PC-3 (cell line): ENCODE measurements at regions not wholly inside any gene's neighbourhood (a gene's known extent, or its start where the extent isn't known, plus 50 kb on each side); places are given as distances from the start of the nearest gene placed in this dataset.

Source experiments
- CTCF ChIP-seq: fragments of 300-600 bp; sonication (generic); conservative IDR thresholded peaks from 2 replicates; pipeline ENCODE4 v1.5.1; 2017; ENCODE audit warnings: antibody characterized with exemption, low read depth, mild to moderate bottlenecking, low read length
- EZH2 ChIP-seq: fragments of 300-600 bp; sonication (generic); IDR thresholded peaks from one replicate; pipeline ENCODE4 v1.6.1; 2017; ENCODE audit warnings: antibody characterized with exemption, mild to moderate bottlenecking, low read length; ENCODE audit not compliant: unreplicated experiment

DNA sequence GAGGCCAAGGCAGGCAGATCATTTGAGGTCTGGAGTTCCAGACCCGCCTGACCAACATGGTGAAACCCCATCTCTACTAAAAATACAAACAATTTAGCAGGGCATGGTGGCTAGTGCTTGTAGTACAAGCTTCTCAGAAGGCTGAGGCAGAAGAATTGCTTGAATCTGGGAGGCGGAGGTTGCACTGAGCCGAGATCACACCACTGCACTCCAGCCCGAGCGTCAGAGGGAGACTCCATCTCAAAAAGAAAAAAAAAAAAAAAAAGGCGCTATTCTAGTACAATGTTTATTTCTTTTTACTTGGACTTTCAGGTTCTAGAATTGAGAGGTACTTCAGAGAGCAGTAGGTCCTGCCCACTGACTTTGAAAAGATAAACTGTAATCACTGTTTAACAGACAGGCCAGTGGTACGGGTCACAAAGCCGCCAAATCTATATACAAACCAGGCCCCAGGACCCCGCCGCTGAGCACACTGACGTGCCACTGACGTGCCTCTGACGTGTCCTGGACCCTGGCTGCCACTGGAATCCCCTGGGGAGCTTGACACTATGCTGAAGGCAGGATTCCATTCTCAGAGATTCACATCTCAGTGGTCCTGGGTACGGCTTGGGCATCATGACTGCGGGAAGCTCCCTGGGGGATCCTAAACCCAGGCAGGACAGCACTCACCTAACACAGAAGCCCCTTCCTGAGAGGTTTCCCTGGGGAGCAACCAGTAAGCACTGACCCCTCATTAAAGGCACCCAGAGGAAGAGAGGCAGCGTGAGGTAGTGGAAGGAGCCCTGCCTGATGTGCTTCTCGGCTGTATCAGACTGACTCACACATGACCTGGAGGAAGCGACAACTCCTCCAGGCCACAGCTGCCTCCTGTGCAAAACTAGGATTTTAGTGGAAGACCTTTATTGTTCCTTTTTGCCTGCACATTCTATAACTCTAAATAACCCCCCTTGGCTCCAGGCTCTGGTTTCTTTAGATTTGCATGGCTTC is 197.8 kb upstream of the MEIS1 start:
- TF ChIP-seq EZH2 (no peak), CTCF (no peak)
